GM21423 (cell line): ENCODE measurements at regions not wholly inside any gene's neighbourhood (a gene's known extent, or its start where the extent isn't known, plus 50 kb on each side); places are given as distances from the start of the nearest gene placed in this dataset.
"Not testable (repeated sequence)": the region's sequence is repeated elsewhere in the genome, so short reads cannot be mapped to it uniquely, and the experiment has no call there.

Experiments used
- ATAC-seq: cut with Tn5 transposase; IDR thresholded peaks from one replicate; pipeline ENCODE4 v1.9.1; 2021; ENCODE audit warnings: mild to moderate bottlenecking, moderate library complexity; ENCODE audit not compliant: unreplicated experiment

- ATAC-seq, result no peak
These were observed 698.0 kb downstream of the TDRD15 start for GRCh38 chr2:21821672-21822227.

GRCh38 chr2:21822505-21822904 is 698.7 kb downstream of the TDRD15 start:
- no peak for ATAC-seq

GRCh38 chr2:21833767-21834166 is 710.0 kb downstream of the TDRD15 start:
- ATAC-seq, result no peak

GRCh38 chr2:21836261-21836660 is 712.5 kb downstream of the TDRD15 start:
- ATAC-seq, result no peak

- ATAC-seq, result no peak
These were observed 713.0 kb downstream of the TDRD15 start for GRCh38 chr2:21836719-21837118.

- ATAC-seq, result no peak
These were observed 713.6 kb downstream of the TDRD15 start for GRCh38 chr2:21837168-21837960.

- ATAC-seq, result no peak
These were observed 717.6 kb downstream of the TDRD15 start for GRCh38 chr2:21841341-21841740.

GRCh38 chr2:21850367-21850766 is 726.6 kb downstream of the TDRD15 start:
- not testable (repeated sequence) for ATAC-seq

- no peak for ATAC-seq
These were observed 731.2 kb downstream of the TDRD15 start for GRCh38 chr2:21854938-21855337.

GRCh38 chr2:21856708-21857107 is 732.9 kb downstream of the TDRD15 start:
- ATAC-seq, result no peak

GRCh38 chr2:21860907-21861306 is 737.1 kb downstream of the TDRD15 start:
- ATAC-seq, result no peak

GRCh38 chr2:21866316-21866715 is 742.5 kb downstream of the TDRD15 start:
- no peak for ATAC-seq

- no peak for ATAC-seq
These were observed 764.1 kb downstream of the TDRD15 start for GRCh38 chr2:21887881-21888280.

GRCh38 chr2:21890041-21890440 is 766.3 kb downstream of the TDRD15 start:
- ATAC-seq, result no peak

GRCh38 chr2:21890716-21891115 is 766.9 kb downstream of the TDRD15 start:
- ATAC-seq, result no peak

GRCh38 chr2:21891191-21891590 is 767.4 kb downstream of the TDRD15 start:
- ATAC-seq, result no peak

- no peak for ATAC-seq
These were observed 768.4 kb downstream of the TDRD15 start for GRCh38 chr2:21892140-21892539.

- no peak for ATAC-seq
These were observed 771.4 kb downstream of the TDRD15 start for GRCh38 chr2:21895200-21895599.

- not testable (repeated sequence) for ATAC-seq
These were observed 785.1 kb downstream of the TDRD15 start for GRCh38 chr2:21908712-21909380.

- ATAC-seq, result no peak
These were observed 787.2 kb downstream of the TDRD15 start for GRCh38 chr2:21910832-21911507.

GRCh38 chr2:21912405-21912804 is 788.6 kb downstream of the TDRD15 start:
- ATAC-seq, result no peak

GRCh38 chr2:21915201-21915600 is 791.4 kb downstream of the TDRD15 start:
- no peak for ATAC-seq
